ENCODE measurements at regions not wholly inside any gene's neighbourhood (a gene's known extent, or its start where the extent isn't known, plus 50 kb on each side); places are given as distances from the start of the nearest gene placed in this dataset.
"Not testable (repeated sequence)": the region's sequence is repeated elsewhere in the genome, so short reads cannot be mapped to it uniquely, and the experiment has no call there.

- TF ChIP-seq, protein P1, sequence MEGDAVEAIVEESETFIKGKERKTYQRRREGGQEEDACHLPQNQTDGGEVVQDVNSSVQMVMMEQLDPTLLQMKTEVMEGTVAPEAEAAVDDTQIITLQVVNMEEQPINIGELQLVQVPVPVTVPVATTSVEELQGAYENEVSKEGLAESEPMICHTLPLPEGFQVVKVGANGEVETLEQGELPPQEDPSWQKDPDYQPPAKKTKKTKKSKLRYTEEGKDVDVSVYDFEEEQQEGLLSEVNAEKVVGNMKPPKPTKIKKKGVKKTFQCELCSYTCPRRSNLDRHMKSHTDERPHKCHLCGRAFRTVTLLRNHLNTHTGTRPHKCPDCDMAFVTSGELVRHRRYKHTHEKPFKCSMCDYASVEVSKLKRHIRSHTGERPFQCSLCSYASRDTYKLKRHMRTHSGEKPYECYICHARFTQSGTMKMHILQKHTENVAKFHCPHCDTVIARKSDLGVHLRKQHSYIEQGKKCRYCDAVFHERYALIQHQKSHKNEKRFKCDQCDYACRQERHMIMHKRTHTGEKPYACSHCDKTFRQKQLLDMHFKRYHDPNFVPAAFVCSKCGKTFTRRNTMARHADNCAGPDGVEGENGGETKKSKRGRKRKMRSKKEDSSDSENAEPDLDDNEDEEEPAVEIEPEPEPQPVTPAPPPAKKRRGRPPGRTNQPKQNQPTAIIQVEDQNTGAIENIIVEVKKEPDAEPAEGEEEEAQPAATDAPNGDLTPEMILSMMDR (IDR thresholded peaks at IDR 0.05; ENCODE audit: extremely low read depth, insufficient read depth, missing control alignments): no peak
- in situ Hi-C loops (cut with MboI; ENCODE audit: low pct_unique_long_range_greater_than_20kb, low sequenced_read_pairs, unreplicated experiment): no loop called here
- DNase-seq (ENCODE audit: low spot score): no peak
Observed at GRCh38 chr4:163702736-163703135, 208.2 kb downstream of the TMA16 start.

DNA sequence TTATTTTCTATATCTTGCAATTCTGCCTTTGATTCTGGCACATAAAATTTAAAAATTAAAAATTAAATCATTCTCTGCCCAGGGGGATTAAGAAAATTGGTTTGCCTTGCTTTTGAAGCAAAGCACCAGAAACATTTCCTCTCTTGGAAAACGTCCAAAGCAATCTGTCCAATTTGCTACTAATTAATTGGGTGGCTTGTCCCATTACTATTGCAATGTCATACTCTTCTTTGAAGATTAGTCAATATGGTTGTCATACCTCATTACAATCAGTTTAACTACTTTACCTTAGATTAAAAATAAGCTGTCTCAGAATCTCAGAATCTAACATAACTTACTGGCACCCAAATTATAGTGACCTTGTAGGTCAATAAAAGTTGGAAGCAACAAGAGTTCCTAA, 208.8 kb downstream of the TMA16 start:
- no peak for DNase-seq (ENCODE audit: low spot score)
- TF ChIP-seq, protein P1 (IDR thresholded peaks at IDR 0.05; ENCODE audit: extremely low read depth, insufficient read depth, missing control alignments): no peak
- in situ Hi-C loops (cut with MboI; ENCODE audit: low pct_unique_long_range_greater_than_20kb, low sequenced_read_pairs, unreplicated experiment): no loop called here

DNA sequence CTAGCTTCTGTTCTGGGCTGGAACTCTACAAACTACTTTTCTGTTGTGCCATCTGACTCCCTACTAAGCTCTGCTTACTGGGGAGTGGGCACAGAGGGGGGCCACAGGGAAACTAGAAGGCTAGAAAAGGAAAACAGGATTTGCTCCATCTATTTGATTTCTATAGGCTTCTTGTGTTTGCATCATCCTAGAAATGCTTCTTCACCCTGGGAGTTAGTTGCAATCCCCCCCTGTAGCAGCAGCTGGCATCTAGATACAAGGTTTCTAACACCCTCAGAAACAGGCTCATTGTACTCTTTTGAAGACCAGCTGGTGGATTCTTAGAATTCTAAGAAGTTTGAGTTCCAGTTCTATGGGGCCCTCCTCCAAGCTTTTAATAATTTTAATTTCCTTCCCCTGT, 213.4 kb downstream of the TMA16 start:
- DNase-seq (ENCODE audit: low spot score): no peak
- TF ChIP-seq, protein P1 (IDR thresholded peaks at IDR 0.05; ENCODE audit: extremely low read depth, insufficient read depth, missing control alignments): no peak
- in situ Hi-C loops (cut with MboI; ENCODE audit: low pct_unique_long_range_greater_than_20kb, low sequenced_read_pairs, unreplicated experiment): no loop called here

GRCh38 chr4:163709601-163710000, 215.1 kb downstream of the TMA16 start:
- TF ChIP-seq, protein P1 (IDR thresholded peaks at IDR 0.05; ENCODE audit: extremely low read depth, insufficient read depth, missing control alignments): no peak
- no peak for DNase-seq (ENCODE audit: low spot score)
- in situ Hi-C loops (cut with MboI; ENCODE audit: low pct_unique_long_range_greater_than_20kb, low sequenced_read_pairs, unreplicated experiment): no loop called here

GRCh38 chr4:163710158-163710557, 215.7 kb downstream of the TMA16 start:
- in situ Hi-C loops (cut with MboI; ENCODE audit: low pct_unique_long_range_greater_than_20kb, low sequenced_read_pairs, unreplicated experiment): no loop called here
- no peak for DNase-seq (ENCODE audit: low spot score)
- TF ChIP-seq, protein P1 (IDR thresholded peaks at IDR 0.05; ENCODE audit: extremely low read depth, insufficient read depth, missing control alignments): no peak

DNA sequence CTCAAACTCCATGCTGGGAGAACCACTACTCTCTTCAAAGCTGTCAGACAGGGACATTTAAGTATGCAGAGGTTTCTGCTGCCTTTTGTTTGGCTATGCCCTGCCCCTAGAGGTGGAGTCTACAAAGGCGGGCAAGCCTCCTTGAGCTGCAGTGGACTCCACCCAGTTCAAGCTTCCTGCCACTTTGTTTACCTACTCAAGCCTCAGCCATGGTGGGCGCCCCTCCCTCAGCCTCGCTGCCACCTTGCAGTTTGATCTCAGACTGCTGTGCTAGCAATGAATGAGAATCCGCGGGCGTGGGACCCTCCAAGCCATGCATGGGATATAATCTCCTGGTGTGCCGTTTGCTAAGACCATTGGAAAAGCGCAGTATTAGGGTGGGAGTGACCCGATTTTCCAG, 230.0 kb downstream of the TMA16 start:
- in situ Hi-C loops (cut with MboI; ENCODE audit: low pct_unique_long_range_greater_than_20kb, low sequenced_read_pairs, unreplicated experiment); DNase-seq (ENCODE audit: low spot score): not testable (repeated sequence)

DNA sequence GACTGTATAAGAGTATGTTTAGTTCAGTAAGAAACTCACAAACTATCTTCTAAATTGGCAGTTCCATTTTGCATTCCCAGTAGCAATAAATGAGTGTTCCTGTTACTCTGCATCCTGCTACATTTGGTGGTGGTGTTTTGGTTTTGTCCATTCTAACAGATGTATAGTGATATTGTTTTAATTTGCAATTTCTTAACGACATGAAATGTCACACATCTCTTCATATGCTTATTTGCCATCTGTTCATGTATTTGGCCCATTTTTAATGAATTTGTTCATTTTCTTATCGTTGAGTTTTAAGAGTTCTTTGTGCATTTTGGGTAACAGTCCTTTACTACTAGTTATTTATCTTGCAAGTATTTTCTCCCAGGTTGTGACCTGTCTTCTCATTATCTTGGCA, 232.2 kb downstream of the TMA16 start:
- DNase-seq (ENCODE audit: low spot score): no peak
- in situ Hi-C loops (cut with MboI; ENCODE audit: low pct_unique_long_range_greater_than_20kb, low sequenced_read_pairs, unreplicated experiment): no loop called here
- TF ChIP-seq, protein P1 (IDR thresholded peaks at IDR 0.05; ENCODE audit: extremely low read depth, insufficient read depth, missing control alignments): no peak

All from GM13977 (cell line).